ENCODE measurements at regions not wholly inside any gene's neighbourhood (a gene's known extent, or its start where the extent isn't known, plus 50 kb on each side); places are given as distances from the start of the nearest gene placed in this dataset.

DNA sequence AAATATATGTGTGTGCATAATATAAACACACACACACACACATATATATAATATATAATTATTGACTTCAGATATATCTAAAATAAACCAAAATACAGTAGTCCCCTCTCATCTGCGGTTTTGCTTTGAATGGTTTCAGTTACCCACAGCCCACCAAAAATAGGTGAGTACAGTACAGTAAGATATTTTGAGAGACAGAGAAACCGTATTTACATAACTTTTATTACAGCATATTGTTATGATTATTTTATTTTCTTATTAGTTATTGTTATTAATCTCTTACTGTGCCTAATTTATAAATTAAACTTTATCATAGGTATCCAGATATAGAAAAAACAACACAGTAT is 564.2 kb downstream of the ACTL7B start:
- TF ChIP-seq POLR2A (IDR thresholded peaks at IDR 0.05), result no peak
- 73 to 84% methylated on average over 2 of the region's 2 CpGs for WGBS, 2 donors
- DNase-seq, result no peak
- H3K4me1 ChIP-seq, result peaks cover 0 to 59% (median 7%) of the 10 kb centered on the region in 3 donors
- H3K27ac ChIP-seq, result peak overlapping the region in 3 of 4 donors; percentile 57 to 77 (median 67)
- no peaks in the 10 kb centered on the region for H3K36me3 ChIP-seq
- no peaks in the 10 kb centered on the region for H3K27me3 ChIP-seq
- no peaks in the 10 kb centered on the region for H3K9me3 ChIP-seq
- H3K4me3 ChIP-seq, result no peak overlapping the region
- intact Hi-C loops (cut with DNase I), result no loop called here

DNA sequence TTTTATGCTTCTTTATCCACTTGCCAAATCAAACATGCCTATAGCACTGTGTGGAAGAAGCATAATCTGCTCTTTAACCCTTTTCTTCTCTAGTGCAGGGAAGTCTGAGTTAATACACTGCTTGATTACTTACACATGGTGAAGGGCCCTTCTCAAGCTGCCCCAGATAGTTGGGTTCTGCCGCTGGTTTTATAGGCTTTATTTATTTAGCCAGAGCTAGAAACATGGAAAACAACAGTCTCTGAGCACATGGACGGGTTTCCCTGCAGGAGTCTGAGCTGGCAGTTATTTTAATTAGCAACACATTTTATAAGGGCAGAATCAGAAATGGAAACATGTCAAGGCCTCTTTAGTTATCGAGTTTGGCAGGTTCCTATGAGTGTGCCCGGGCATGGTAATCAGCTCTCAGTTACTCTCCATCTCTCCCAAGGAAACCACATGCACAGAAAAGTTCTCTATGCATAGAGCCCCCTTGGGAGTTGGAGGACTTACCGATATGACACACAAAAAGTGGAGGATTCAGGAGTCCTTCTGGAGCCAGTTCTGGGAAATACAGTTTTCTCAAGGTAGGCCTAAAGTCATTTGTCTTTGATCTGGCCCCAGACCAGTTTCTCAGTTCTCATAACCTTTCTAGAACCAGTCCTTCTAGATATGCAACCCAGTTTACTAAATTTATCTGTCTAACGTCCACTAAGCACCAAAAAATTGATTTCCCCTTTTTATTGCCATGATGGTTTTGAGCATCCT is 564.8 kb downstream of the ACTL7B start:
- H3K27ac ChIP-seq, result peak overlapping the region; percentile 11 to 77 (median 62)
- intact Hi-C loops (cut with DNase I), result no loop called here
- H3K36me3 ChIP-seq, result no peaks in the 10 kb centered on the region
- no peaks in the 10 kb centered on the region for H3K9me3 ChIP-seq
- peaks cover 0 to 53% (median 7%) of the 10 kb centered on the region in 3 donors for H3K4me1 ChIP-seq
- DNase-seq, result no peak
- H3K27me3 ChIP-seq, result no peaks in the 10 kb centered on the region
- H3K4me3 ChIP-seq, result no peak overlapping the region
- TF ChIP-seq, protein P1, sequence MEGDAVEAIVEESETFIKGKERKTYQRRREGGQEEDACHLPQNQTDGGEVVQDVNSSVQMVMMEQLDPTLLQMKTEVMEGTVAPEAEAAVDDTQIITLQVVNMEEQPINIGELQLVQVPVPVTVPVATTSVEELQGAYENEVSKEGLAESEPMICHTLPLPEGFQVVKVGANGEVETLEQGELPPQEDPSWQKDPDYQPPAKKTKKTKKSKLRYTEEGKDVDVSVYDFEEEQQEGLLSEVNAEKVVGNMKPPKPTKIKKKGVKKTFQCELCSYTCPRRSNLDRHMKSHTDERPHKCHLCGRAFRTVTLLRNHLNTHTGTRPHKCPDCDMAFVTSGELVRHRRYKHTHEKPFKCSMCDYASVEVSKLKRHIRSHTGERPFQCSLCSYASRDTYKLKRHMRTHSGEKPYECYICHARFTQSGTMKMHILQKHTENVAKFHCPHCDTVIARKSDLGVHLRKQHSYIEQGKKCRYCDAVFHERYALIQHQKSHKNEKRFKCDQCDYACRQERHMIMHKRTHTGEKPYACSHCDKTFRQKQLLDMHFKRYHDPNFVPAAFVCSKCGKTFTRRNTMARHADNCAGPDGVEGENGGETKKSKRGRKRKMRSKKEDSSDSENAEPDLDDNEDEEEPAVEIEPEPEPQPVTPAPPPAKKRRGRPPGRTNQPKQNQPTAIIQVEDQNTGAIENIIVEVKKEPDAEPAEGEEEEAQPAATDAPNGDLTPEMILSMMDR (IDR thresholded peaks at IDR 0.05), result no peak
- no peak for TF ChIP-seq POLR2A (IDR thresholded peaks at IDR 0.05)
- 23 to 38% methylated on average over 3 to 6 of the region's 6 CpGs for WGBS, 2 donors

DNA sequence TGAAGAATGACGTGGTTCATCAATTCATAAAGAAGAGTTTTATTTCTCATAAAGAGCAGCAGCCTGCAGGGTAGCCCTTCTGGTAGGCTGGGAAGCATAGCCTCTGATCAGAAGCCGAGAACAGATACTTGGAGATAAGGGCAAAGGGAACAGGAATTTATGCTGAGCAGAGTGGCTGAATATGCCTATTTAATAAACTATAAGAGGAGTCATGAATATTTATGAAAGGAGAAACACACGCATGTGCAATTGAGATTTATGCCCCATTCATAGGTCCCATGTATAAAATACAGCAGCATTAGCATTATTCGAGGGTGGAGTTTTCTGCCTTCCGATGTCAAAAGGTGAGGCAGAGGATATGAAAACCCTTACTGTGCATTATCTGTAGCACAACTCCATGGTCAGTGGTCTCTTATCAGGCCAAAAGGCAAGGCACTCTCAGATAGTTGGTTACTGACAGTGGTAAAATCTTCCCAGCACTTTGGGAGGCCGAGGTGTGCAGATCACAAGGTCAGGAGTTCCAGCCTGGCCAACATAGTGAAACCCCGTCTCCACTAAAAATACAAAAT is 569.1 kb downstream of the ACTL7B start:
- Histone ChIP-seq H3K4me1 (peaks cover 0 to 23% (median 3%) of the 10 kb centered on the region in 3 donors), H3K4me3 (no peak overlapping the region), H3K27me3 (no peaks in the 10 kb centered on the region), H3K36me3 (no peaks in the 10 kb centered on the region), H3K27ac (no peak overlapping the region), H3K9me3 (no peaks in the 10 kb centered on the region)
- 83 to 89% methylated on average over 5 to 6 of the region's 7 CpGs for WGBS, 2 donors
- DNase-seq, result no peak
- TF ChIP-seq, protein P1 (IDR thresholded peaks at IDR 0.05), result no peak
- TF ChIP-seq POLR2A (IDR thresholded peaks at IDR 0.05), result no peak
- intact Hi-C loops (cut with DNase I), result loop anchor here (10.0 kb wide), 1 partner anchor 278 kb away; no protein-coding TSS in a partner anchor

DNA sequence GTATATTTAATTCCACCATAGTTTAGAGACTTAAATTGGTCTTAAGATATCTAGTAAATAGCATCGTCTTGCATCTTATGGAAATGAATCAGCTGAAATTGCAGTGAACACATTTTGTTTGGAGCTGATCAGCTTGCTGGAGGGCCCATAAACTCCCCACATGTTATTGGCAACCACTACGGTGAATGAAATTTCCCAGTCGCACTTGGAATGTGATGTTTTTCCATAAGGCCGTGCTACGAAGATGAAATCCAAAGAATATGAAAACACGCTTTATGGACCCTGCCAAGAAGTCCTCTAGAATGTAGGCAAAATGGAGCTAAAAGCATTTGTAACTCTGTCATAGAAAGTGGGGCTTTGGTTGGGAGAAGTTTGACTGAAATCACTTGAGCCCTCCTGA is 572.1 kb downstream of the ACTL7B start:
- WGBS, 2 donors, result 84 to 91% methylated on average over 6 of the region's 6 CpGs
- Histone ChIP-seq H3K27me3 (no peaks in the 10 kb centered on the region), H3K4me1 (peaks cover 0 to 21% (median 4%) of the 10 kb centered on the region in 3 donors), H3K9me3 (no peaks in the 10 kb centered on the region), H3K4me3 (no peak overlapping the region), H3K27ac (no peak overlapping the region), H3K36me3 (no peaks in the 10 kb centered on the region)
- intact Hi-C loops (cut with DNase I), result loop anchor here (10.0 kb wide), 1 partner anchor 281 kb away; no protein-coding TSS in a partner anchor
- no peak for DNase-seq
- no peak for TF ChIP-seq POLR2A (IDR thresholded peaks at IDR 0.05)
- TF ChIP-seq, protein P1 (IDR thresholded peaks at IDR 0.05), result no peak

DNA sequence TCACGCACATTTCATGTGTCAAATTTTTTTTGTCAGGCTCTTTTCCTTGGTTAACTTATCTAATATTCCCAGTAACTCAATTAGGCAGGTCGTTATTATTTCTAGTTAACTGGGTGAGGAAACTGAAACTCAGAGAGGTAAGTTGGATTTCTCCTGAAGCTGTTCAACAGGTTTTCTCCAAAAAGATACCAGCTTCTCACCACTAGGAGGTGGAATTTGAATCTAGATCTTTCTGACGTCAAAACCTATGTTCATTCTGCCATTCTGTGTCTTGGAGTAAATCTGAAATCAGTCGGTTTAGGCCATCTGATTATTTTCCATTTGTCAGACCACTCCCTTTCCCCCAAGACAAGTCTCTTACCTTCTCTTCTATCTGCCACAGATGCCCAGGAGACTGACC is 572.9 kb downstream of the ACTL7B start:
- peak overlapping the region in 2 of 4 donors; percentile 14 to 30 for H3K27ac ChIP-seq
- no peaks in the 10 kb centered on the region for H3K36me3 ChIP-seq
- H3K4me1 ChIP-seq, result peaks cover 0 to 29% (median 5%) of the 10 kb centered on the region in 3 donors
- TF ChIP-seq, protein P1 (IDR thresholded peaks at IDR 0.05), result peak in 3 of 6 experiments; percentile 27 to 60 (median 38)
- no peak for TF ChIP-seq POLR2A (IDR thresholded peaks at IDR 0.05)
- no peaks in the 10 kb centered on the region for H3K9me3 ChIP-seq
- no peaks in the 10 kb centered on the region for H3K27me3 ChIP-seq
- DNase-seq, result no peak
- H3K4me3 ChIP-seq, result no peak overlapping the region
- WGBS, 2 donors, result 73 to 80% methylated on average over 4 of the region's 4 CpGs
- intact Hi-C loops (cut with DNase I), result loop anchor here (10.0 kb wide), 1 partner anchor 282 kb away; no protein-coding TSS in a partner anchor
